D341Med (cell line): ENCODE measurements at regions not wholly inside any gene's neighbourhood (a gene's known extent, or its start where the extent isn't known, plus 50 kb on each side); places are given as distances from the start of the nearest gene placed in this dataset.

Experiments
- DNase-seq: peaks from one replicate; pipeline ENCODE4 v3.0.0; 2012; ENCODE audit warnings: low spot score

GRCh38 chrX:80098038-80098437 lies 83.5 kb downstream of the TBX22 start:
- DNase-seq = no peak

- DNase-seq = no peak
These were observed 105.8 kb downstream of the TBX22 start for GRCh38 chrX:80120335-80120734.

GRCh38 chrX:80138938-80139337 lies 124.4 kb downstream of the TBX22 start:
- DNase-seq = no peak

GRCh38 chrX:80139564-80139963 lies 125.0 kb downstream of the TBX22 start:
- DNase-seq = no peak

GRCh38 chrX:80170581-80170980 lies 156.0 kb downstream of the TBX22 start:
- no peak for DNase-seq

GRCh38 chrX:80173261-80173660 lies 158.7 kb downstream of the TBX22 start:
- DNase-seq = no peak

- DNase-seq = no peak
These were observed 160.5 kb downstream of the TBX22 start for GRCh38 chrX:80174925-80175574.

GRCh38 chrX:80181079-80181478 lies 166.5 kb downstream of the TBX22 start:
- DNase-seq = no peak

- DNase-seq = no peak
These were observed 170.3 kb downstream of the TBX22 start for GRCh38 chrX:80184854-80185253.

- no peak for DNase-seq
These were observed 192.1 kb downstream of the TBX22 start for GRCh38 chrX:80206647-80207046.

- no peak for DNase-seq
These were observed 192.8 kb downstream of the TBX22 start for GRCh38 chrX:80207327-80207726.

GRCh38 chrX:80216086-80216485 lies 201.5 kb downstream of the TBX22 start:
- no peak for DNase-seq

GRCh38 chrX:80223982-80224579 lies 196.2 kb upstream of the TENT5D start:
- DNase-seq = no peak

- no peak for DNase-seq
These were observed 190.6 kb upstream of the TENT5D start for GRCh38 chrX:80229626-80230025.

- DNase-seq = no peak
These were observed 183.2 kb upstream of the TENT5D start for GRCh38 chrX:80237072-80237471.

- no peak for DNase-seq
These were observed 174.0 kb upstream of the TENT5D start for GRCh38 chrX:80246271-80246670.

GRCh38 chrX:80266287-80266686 lies 154.0 kb upstream of the TENT5D start:
- DNase-seq = no peak

- DNase-seq = no peak
These were observed 153.3 kb upstream of the TENT5D start for GRCh38 chrX:80266979-80267378.

GRCh38 chrX:80267790-80268189 lies 152.5 kb upstream of the TENT5D start:
- no peak for DNase-seq

GRCh38 chrX:80282535-80282934 lies 137.7 kb upstream of the TENT5D start:
- no peak for DNase-seq

- peak; percentile 20 for DNase-seq
These were observed 135.0 kb upstream of the TENT5D start for GRCh38 chrX:80285131-80285773.

- no peak for DNase-seq
These were observed 129.4 kb upstream of the TENT5D start for GRCh38 chrX:80290834-80291233.

GRCh38 chrX:80293354-80293753 lies 126.9 kb upstream of the TENT5D start:
- no peak for DNase-seq

GRCh38 chrX:80306007-80306406 lies 114.2 kb upstream of the TENT5D start:
- no peak for DNase-seq
